Pancreas (tissue), 10 donors: ENCODE measurements at regions not wholly inside any gene's neighbourhood (a gene's known extent, or its start where the extent isn't known, plus 50 kb on each side); places are given as distances from the start of the nearest gene placed in this dataset.
"Not testable (repeated sequence)": the region's sequence is repeated elsewhere in the genome, so short reads cannot be mapped to it uniquely, and the experiment has no call there.

Experiments
- ATAC-seq, 4 donors: fragments of 200-7000 bp; cut with Tn5 transposase; one replicate each; pipeline versions ENCODE4 v1.8.0 to v1.9.1; 2020; ENCODE audit warnings: mild to moderate bottlenecking in 4 of 4, moderate library complexity in 4 of 4
- DNase-seq, 6 donors: peaks; one replicate each; pipeline ENCODE4 v3.0.0-alpha.2; 2020
- FAIRE-seq: peaks from 2 replicates; lab custom pipeline; 2012; peaks lifted over from hg19 to GRCh38; lab: Jason Lieb, UNC
- H3K27ac ChIP-seq, 4 donors: fragments of 200-600 bp; sonication (generic); 1 replicate in 3 of 4; 2 replicates in 1 of 4; pipeline versions ENCODE4 v1.5.0 to v1.8.0; 2020
- H3K27me3 ChIP-seq, 4 donors: fragments of 200-600 bp; one replicate each; pipeline ENCODE4 v1.8.0; 2021
- H3K36me3 ChIP-seq, 3 donors: fragments of 200-600 bp; sonication (generic) in 1 of 3; one replicate each; pipeline versions ENCODE4 v1.5.0 to v1.8.0; 2020 to 2021
- H3K4me1 ChIP-seq, 3 donors: fragments of 200-600 bp; one replicate each; pipeline ENCODE4 v1.8.0; 2021
- H3K4me3 ChIP-seq, 4 donors: fragments of 200-600 bp; sonication (generic) in 2 of 4; one replicate each; pipeline versions ENCODE4 v1.5.0 to v1.8.0; 2020 to 2021
- H3K9me3 ChIP-seq, 4 donors: fragments of 200-600 bp; one replicate each; pipeline ENCODE4 v1.8.0; 2021
- WGBS, 2 donors: extraction: QIAGEN DNeasy Blood & Tissue Kit; methylation state at CpG; one replicate each; pipeline ENCODE4 v1.1.7; 2013; 5-methylcytosine and 5-hydroxymethylcytosine counted together
- intact Hi-C, 3 donors: fragments of 100-400 bp; cut with DNase I; formaldehyde crosslinking; loops; one replicate each; pipeline versions ENCODE4 v1.11.1 to v1.14.2; 2022
- TF ChIP-seq, protein P1 (sequence below), 4 donors: fragments of 200-600 bp; sonication (generic) in 3 of 4; IDR thresholded peaks; one replicate each; pipeline versions ENCODE4 v1.5.0 to v1.8.0; 2021; ENCODE audit warnings: antibody characterized with exemption in 4 of 4
- donor health status: healthy with polysubstance abuse.
- donor health status: DM: no; HTN: no; CAD: no; lungs with moderate emphysema.
- donor health status: DM: no; HTN: no; CAD: no.
- donor health status: control.
- donor health status: control.
- donor health status: Bipolar disorder and iron deficiency.
- donor health status: DM: yes; HTN: yes; CAD: no.
- donor health status: DM: no; HTN: no; CAD: no.
- donor health status: DM: no; HTN: no; CAD: no.
- donor health status: DM: yes; HTN: yes; CAD: no.

GRCh38 chrX:21181232-21181853 is 192.9 kb upstream of the CNKSR2 start:
- Histone ChIP-seq H3K4me3 (no peak overlapping the region), H3K9me3 (no peaks in the 10 kb centered on the region), H3K4me1 (no peaks in the 10 kb centered on the region), H3K27ac (no peak overlapping the region), H3K36me3 (no peaks in the 10 kb centered on the region), H3K27me3 (no peaks in the 10 kb centered on the region)
- DNase-seq = no peak
- TF ChIP-seq, protein P1, sequence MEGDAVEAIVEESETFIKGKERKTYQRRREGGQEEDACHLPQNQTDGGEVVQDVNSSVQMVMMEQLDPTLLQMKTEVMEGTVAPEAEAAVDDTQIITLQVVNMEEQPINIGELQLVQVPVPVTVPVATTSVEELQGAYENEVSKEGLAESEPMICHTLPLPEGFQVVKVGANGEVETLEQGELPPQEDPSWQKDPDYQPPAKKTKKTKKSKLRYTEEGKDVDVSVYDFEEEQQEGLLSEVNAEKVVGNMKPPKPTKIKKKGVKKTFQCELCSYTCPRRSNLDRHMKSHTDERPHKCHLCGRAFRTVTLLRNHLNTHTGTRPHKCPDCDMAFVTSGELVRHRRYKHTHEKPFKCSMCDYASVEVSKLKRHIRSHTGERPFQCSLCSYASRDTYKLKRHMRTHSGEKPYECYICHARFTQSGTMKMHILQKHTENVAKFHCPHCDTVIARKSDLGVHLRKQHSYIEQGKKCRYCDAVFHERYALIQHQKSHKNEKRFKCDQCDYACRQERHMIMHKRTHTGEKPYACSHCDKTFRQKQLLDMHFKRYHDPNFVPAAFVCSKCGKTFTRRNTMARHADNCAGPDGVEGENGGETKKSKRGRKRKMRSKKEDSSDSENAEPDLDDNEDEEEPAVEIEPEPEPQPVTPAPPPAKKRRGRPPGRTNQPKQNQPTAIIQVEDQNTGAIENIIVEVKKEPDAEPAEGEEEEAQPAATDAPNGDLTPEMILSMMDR (IDR thresholded peaks at IDR 0.05) = no peak
- FAIRE-seq = no peak
- 48 to 58% methylated on average over 2 of the region's 2 CpGs for WGBS, 2 donors
- intact Hi-C loops = no loop called here
- ATAC-seq = no peak

- no peak overlapping the region for H3K4me3 ChIP-seq
- H3K9me3 ChIP-seq = no peaks in the 10 kb centered on the region
- H3K27ac ChIP-seq = no peak overlapping the region
- intact Hi-C loops = no loop called here
- no peaks in the 10 kb centered on the region for H3K36me3 ChIP-seq
- no peaks in the 10 kb centered on the region for H3K27me3 ChIP-seq
- TF ChIP-seq, protein P1 (IDR thresholded peaks at IDR 0.05) = no peak
- H3K4me1 ChIP-seq = no peaks in the 10 kb centered on the region
- FAIRE-seq (no peak), ATAC-seq (no peak), DNase-seq (no peak)
Observed at GRCh38 chrX:21193196-21193595, 181.0 kb upstream of the CNKSR2 start.

- ATAC-seq (no peak), FAIRE-seq (no peak), DNase-seq (no peak)
- Histone ChIP-seq H3K27me3 (no peaks in the 10 kb centered on the region), H3K4me3 (no peak overlapping the region), H3K9me3 (no peaks in the 10 kb centered on the region), H3K36me3 (no peaks in the 10 kb centered on the region), H3K4me1 (no peaks in the 10 kb centered on the region), H3K27ac (no peak overlapping the region)
- TF ChIP-seq, protein P1 (IDR thresholded peaks at IDR 0.05) = no peak
- intact Hi-C loops = no loop called here
- WGBS, 2 donors = 79 to 81% methylated on average over 1 of the region's 1 CpG
Observed at GRCh38 chrX:21194526-21194925, 179.7 kb upstream of the CNKSR2 start.

DNA sequence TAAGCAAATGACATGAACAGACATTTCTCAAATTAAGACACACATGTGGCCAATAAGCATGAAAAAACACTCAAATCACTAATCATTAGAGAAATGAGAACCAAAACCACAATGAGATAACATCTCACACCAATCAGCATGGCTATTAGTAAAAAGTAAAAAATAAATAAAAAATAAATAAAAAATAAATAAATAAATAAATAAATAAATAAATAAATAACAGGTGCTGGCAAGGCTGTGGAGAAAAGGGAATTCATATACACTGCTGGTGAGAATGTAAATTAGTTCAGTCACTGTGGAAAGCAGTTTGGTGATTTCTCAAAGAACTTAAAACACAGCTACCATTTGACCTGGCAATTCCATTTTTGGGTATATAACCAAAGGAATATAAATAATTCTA is 167.1 kb upstream of the CNKSR2 start:
- intact Hi-C loops = no loop called here
- Histone ChIP-seq H3K9me3 (no peaks in the 10 kb centered on the region), H3K4me3 (no peak overlapping the region), H3K27me3 (no peaks in the 10 kb centered on the region), H3K36me3 (no peaks in the 10 kb centered on the region), H3K4me1 (no peaks in the 10 kb centered on the region), H3K27ac (no peak overlapping the region)
- ATAC-seq (no peak), DNase-seq (no peak), FAIRE-seq (no peak)
- TF ChIP-seq, protein P1 (IDR thresholded peaks at IDR 0.05) = no peak

DNA sequence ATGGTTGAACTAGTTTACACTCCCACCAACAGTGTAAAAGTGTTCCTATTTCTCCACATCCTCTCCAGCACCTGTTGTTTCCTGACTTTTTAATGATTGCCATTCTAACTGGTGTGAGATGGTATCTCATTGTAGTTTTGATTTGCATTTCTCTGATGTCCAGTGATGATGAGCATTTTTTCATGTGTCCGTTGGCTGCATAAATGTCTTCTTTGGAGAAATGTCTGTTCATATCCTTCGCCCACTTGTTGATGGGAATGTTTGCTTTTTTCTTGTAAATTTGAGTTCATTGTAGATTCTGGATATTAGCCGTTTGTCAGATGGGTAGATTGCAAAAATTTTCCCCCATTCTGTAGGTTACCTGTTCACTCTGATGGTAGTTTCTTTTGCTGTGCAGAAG is 155.0 kb upstream of the CNKSR2 start:
- H3K27me3 ChIP-seq, ATAC-seq, FAIRE-seq, H3K9me3 ChIP-seq, DNase-seq, H3K36me3 ChIP-seq, H3K27ac ChIP-seq, intact Hi-C loops, H3K4me1 ChIP-seq, H3K4me3 ChIP-seq: not testable (repeated sequence)
- 62 to 63% methylated on average over 3 of the region's 3 CpGs for WGBS, 2 donors
